ENCODE measurements at regions not wholly inside any gene's neighbourhood (a gene's known extent, or its start where the extent isn't known, plus 50 kb on each side); places are given as distances from the start of the nearest gene placed in this dataset.

DNA sequence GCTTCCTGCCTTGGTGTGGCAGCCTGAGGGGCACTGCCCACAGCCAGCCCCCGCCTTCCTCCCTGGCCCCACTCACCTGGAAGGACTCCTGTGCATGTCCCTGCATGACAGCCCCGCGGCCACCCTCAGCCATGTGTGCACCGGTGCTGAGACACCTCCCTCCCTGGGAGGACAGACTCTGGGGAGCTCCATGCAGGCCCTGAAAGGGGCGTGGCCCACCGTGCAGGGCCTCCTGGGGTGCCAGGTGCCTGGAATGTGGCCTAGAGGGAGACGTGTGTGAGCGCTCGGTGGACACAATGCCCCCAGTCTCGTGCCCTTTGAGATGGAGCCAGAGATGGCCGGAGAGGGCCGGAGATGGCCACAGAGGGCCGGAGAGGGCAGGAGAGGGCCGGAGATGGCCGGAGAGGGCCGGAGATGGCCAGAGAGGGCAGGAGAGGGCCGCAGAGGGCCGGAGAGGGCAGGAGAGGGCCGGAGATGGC, 59.1 kb upstream of the PPP2R2D start:
- in situ Hi-C loops (cut with HindIII; ENCODE audit: low sequenced_read_pairs) = no loop called here

DNA sequence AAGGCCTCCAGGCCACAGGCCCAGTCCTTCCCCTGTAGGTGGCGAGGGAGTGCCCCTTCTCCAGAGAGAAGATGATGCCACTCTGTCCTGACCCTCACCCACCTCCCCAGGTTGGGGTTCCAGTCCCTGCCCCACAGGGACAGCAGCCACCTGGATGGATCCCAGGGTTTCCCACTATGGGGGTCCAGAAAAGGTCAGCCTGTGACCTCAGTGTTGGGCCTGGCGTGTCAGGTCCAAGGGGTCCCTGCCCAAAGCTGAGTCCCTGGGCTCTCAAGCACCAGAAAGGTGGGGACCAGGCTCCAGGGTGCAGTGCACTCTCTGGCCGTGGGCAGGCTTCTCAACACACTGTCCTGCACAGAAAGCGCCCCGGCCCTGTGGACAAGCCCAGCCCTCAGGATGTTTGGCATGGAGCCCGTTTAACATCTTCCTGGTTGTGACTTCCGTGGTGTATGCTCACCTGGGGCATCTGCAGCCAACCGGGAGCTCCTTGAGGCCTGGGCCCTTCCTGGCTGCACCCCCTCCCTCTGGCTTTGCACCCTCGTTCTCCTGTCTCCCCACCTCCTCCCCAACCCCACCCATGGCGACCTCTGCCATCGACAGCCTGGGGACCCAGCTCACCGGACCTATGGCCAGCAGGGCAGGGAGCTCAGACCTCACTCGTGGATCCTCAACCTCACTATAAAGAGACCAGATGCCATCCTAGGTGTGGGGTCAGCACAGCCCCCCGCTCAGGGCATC, 58.3 kb upstream of the PPP2R2D start:
- in situ Hi-C loops (cut with HindIII; ENCODE audit: low sequenced_read_pairs) = no loop called here

DNA sequence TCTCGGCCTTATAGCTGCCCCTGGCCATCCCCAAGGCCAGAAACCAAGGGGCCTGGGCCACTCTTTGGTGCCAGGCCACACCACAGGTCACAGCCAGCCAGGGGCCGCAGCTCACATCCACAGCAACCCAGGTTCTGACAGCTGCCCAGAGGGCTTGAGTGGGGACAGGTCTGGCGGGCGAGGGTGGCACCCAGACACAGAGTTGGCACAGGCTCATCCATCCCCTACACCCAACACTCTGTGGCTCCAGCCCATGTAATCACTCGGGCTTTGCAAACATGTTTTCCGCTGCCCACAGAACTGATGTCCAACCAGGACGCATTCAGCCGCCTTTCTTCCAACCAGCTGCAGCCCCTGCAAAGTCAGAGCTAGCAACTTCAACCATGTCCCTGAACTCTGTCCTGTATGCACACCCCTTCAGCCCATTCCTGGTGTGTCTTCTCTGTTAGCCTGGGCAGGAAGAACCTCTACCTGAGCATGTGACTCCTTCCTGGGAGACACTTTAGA, 57.7 kb upstream of the PPP2R2D start:
- in situ Hi-C loops (cut with HindIII; ENCODE audit: low sequenced_read_pairs) = no loop called here

DNA sequence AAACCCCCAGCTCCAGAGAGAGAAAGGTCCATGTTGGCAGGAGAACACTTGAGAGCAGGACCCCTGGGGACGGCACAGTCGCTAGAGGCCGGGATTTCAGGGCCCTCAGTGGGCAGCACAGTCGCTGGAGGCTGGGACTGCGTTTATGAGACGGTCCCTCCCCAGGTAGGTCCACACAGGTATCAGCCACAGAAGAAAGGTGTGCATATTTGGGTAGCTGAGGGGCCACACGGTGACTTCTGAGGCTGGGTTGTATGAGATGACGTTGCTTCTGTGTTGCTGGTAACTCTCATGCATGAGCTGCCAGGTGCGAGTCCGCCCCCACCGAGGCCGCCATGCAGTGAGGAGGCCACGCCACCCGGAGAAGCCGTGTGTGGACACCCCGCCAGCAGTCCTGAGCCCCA, 56.9 kb upstream of the PPP2R2D start:
- in situ Hi-C loops (cut with HindIII; ENCODE audit: low sequenced_read_pairs) = no loop called here

DNA sequence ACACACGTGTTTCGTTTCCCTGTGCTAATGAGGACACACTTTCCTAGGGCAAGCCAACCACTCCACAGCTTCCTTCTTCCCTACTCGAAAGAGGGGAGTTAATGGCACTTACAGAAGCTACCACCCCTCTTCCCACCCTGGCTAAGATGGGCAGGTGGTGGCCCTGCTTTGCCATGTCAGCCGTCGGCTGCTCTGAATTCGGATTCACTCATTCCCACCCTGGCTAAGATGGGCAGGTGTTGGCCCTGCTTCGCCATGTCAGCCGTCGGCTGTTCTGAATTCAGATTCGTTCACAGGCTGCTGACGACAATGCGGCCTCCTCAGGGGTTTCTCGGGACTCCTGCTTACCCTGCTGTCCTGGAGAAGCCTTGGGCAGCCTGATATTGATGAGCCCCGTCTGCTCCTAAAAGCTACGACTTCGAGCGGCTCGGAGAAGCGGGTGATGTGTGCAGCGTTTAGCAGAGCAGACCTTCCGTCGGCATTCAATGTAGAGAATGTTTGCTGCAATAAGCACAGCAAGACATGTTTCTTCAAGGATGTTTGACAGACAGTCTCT, 56.2 kb upstream of the PPP2R2D start:
- in situ Hi-C loops (cut with HindIII; ENCODE audit: low sequenced_read_pairs) = no loop called here

DNA sequence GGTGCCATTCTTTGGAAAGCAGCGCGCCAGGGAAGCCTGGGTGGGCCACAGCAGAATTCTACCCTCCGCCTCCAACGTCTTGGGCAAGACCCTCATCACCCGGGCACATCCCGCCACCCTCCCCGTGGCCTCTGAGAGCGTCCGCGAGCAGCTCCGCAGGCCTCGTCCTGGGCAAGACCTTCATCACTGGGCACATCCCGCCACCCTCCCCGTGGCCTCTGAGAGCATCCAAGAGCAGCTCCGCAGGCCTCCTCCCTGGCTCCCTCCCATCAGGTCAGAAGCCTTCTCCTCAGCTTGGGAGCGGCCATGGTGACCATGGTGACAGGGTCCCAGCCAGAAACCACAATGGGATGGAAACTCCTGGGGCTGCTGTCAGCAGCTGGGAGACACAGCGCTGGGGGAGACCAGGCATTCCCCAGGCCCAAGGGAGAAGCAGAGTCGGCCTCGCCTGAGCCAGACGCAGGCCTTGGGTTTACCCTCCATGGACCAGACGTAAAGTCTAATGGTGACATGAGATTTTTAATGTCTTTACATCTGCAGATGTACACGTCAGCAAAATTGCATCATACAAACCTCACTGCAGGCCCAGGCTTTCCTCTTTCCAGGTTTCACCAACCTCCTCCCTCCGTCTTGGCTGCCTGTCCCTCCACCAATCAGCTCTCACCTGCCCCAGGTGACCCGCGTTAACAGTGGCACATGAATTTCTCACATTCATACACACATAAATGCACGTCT, 55.1 kb upstream of the PPP2R2D start:
- in situ Hi-C loops (cut with HindIII; ENCODE audit: low sequenced_read_pairs) = no loop called here

DNA sequence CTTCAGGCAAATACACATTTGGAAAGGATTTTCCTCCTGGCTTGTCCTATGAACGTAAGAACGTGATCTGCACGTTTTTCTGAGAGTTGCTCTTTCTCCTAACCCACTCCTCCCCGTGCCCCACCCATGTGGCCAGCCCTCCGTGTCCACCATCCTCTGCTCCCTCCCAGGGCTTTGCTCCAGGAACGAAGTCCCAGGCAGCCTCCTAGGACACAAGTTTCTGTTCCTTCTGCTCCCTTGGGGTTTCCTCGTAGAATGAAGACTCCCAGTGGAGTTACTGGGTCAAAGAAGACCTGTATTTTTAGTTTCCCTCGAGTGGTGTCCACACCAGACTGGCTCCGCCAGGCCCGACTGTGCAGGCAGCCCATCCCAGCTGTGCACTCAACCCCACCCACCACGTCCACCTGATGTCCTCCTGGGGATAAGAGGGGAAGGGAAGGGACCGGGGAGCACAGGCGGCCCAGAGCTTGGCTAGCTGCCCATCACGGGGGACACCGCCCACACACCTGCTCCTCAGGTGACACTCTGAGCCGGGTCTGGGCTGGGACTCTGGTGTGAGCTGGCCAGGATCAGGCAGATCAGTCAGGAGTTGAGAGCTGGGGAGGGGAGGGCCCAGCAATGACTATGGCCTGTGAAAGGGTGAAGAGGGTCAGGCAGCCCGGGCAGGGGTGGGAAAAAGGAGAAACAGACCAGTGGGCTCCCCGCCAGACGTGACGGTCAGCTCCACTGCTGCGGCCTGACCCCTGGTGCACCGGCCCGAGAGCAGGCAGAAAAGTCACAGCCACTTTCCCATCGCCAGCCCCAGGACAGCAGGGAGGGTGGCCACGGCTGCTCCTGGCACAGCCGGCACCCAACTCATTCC, 54.3 kb upstream of the PPP2R2D start:
- in situ Hi-C loops (cut with HindIII; ENCODE audit: low sequenced_read_pairs) = no loop called here

DNA sequence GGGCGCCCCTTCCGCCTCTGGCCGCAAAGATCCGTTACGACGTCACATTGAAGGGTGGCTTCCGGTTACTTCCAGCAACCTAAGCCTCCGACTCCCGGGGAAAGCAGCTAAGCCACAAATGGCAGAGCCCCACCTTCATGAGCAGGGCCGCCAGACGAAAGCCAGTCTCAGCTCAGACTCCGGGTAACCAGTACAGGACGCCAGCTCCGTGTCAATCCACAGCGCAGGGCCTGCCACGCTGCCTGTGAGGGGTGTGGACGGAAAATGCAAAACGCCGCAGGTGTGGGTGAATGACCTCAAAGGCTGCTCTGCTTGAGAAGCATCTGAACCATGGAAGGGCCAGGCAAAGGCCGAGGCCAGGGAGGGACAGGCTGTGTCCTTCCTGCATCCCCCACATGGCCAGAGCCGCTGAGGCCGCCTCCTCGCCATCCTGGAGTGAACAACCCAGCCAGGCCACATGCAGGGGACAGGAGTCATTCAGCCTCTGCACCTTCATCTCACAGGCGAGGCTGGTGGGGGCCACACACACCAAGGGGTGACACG, 53.5 kb upstream of the PPP2R2D start:
- in situ Hi-C loops (cut with HindIII; ENCODE audit: low sequenced_read_pairs) = no loop called here

DNA sequence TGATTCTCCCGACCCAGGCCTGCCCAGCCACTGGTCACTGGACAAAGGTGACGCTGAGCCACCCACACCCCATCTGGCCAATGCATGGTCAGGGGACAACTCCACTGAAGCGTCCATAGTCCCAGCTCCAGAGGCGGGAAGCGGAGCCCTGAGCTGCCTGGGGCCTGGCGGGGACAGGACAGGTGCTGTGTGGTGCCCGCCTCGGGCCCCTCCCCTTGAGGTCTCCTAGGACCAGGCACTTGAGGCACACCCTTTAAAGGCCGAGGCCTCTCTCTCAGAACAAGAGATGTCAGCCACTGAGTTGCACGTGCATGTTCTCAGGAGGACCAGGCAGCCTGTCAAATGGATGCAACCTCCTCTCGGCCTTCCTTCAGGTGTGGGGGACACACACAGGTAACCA, 52.5 kb upstream of the PPP2R2D start:
- in situ Hi-C loops (cut with HindIII; ENCODE audit: low sequenced_read_pairs) = no loop called here

DNA sequence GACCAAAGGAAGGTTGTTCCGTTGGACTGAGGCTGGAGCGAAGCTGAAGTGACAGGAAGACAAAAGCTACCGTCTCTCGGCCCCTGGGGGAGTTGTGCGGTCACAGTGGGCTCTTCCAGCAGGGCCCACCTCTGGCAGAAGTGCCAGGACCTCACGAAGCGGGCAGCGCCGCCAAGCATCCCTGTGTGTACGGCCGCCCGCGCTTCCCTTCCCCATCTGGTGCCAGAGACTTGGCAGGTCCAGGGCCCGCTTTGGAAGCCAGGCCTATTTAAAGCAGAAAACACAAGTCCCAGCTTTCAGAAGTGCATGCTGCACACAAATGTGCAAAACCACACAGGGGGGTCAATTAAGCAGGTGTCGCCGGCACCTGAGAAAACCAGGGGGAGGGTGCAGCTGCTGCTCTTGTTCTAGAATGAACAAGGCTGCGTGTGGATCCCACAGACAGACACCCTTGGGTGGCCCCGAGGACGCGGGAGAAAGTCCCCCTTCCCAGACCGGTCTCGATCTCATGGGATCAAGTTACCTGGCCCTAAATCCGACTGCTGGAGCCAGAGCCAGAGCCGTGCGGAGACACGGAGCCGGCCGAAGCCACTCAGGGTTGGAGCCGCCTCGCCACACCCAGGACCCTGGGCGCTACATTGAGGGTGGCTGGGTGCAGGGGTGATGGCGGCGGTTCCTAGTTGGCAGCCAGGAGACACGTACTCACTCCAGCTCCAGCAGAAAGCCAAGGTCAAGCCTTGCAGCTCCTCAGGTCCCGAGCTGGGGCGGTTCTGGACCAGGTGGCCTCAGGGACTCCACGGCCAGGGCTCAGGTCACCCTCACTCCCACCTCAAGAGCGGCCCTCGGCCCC, 51.8 kb upstream of the PPP2R2D start:
- in situ Hi-C loops (cut with HindIII; ENCODE audit: low sequenced_read_pairs) = no loop called here

DNA sequence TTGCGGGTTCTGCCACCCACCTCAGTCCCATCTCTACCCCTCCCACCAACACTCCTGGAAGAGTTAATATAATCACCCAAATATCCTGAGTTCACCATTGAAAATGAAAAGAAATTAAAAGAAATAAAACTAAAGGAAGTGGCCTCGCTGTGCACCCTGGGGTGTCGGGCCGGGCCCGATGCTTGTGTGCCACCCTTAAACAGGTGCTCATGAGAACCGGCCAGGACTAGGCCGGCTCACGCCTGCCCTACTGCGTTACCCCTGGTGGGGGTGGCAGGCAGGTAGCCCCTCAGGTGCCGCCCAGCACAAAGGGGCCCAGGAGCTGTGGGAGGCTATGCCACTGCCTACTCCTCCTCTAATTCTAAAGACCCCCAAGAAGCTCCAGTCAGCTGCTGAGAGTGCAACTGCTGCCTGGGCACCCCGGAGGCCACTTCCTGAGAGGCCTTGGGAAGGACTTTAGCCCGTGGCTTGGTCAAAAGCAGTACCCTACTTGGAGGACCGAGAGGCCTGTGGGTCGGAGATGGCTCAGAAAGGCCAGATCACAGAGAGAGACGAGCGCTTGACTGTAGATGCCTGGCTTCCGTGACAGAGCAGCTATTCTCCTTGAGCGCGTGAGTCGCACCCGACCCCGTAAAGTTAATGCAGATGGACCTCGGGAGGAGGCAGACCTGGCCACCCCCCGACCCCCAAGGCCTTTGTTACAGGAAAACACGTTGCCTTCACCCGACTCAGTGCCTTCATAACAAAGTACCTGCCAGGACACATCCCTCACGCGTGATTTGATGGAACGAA, 51.0 kb upstream of the PPP2R2D start:
- in situ Hi-C loops (cut with HindIII; ENCODE audit: low sequenced_read_pairs) = no loop called here

DNA sequence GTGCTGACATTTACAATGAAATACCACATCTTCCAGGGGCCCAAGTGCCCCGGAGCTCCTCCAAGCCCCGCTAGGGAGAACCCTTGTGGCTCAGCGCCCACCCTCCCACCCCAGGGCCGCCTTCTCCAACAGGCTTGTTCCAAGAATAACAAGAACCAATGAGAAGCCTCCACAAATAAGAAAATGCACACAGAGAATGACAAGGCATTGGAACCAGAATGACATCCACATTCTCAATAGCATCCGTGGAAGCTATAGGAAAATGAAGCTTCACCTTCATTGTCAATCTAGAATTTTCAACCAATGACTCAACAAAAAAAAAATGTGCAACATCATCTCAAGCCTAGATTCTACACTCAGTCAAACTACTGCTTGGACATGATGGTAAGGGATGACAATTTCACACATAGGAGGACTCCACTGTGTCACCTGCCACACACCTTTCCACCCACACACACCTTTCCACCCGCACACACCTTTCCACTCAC, 50.4 kb upstream of the PPP2R2D start:
- in situ Hi-C loops (cut with HindIII; ENCODE audit: low sequenced_read_pairs) = no loop called here
